ENCODE measurements at regions not wholly inside any gene's neighbourhood (a gene's known extent, or its start where the extent isn't known, plus 50 kb on each side); places are given as distances from the start of the nearest gene placed in this dataset.

DNA sequence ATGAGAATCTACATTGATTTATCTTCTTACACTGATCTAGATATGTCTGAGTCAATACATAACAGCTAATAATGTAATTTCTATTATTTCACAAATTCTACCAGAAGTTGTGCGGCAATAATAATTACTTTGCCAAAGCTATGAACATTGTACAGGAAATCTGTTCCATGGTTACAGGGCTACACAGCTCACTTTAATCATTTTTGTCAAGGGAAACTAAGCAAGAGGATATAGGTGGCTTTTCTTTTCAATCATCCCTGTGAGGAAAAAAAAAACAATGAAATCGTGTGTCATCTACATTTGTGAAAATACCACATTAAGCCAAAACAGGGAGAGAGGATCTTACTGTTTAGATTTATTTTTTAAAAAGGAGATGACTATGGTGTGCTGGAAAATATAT lies 717.4 kb downstream of the NR2F1-AS1 start:
- TF ChIP-seq, protein P1, sequence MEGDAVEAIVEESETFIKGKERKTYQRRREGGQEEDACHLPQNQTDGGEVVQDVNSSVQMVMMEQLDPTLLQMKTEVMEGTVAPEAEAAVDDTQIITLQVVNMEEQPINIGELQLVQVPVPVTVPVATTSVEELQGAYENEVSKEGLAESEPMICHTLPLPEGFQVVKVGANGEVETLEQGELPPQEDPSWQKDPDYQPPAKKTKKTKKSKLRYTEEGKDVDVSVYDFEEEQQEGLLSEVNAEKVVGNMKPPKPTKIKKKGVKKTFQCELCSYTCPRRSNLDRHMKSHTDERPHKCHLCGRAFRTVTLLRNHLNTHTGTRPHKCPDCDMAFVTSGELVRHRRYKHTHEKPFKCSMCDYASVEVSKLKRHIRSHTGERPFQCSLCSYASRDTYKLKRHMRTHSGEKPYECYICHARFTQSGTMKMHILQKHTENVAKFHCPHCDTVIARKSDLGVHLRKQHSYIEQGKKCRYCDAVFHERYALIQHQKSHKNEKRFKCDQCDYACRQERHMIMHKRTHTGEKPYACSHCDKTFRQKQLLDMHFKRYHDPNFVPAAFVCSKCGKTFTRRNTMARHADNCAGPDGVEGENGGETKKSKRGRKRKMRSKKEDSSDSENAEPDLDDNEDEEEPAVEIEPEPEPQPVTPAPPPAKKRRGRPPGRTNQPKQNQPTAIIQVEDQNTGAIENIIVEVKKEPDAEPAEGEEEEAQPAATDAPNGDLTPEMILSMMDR (IDR thresholded peaks at IDR 0.05) = no peak
- no peak for TF ChIP-seq POLR2A (IDR thresholded peaks at IDR 0.05)
